Gastrocnemius medialis (tissue), 4 donors: ENCODE measurements at regions not wholly inside any gene's neighbourhood (a gene's known extent, or its start where the extent isn't known, plus 50 kb on each side); places are given as distances from the start of the nearest gene placed in this dataset.

Experiments used
- POLR2A ChIP-seq, 2 donors: fragments of 450-650 bp; IDR thresholded peaks; one replicate each; pipeline ENCODE4 v1.6.1; 2017; ENCODE audit warnings: antibody characterized with exemption in 2 of 2, mild to moderate bottlenecking in 2 of 2, moderate library complexity in 2 of 2
- TF ChIP-seq, protein P1 (sequence below), 5 experiments: fragments of 450-650 bp in 3 of 5; fragments of 200-600 bp in 2 of 5; sonication (generic) in 2 of 5; IDR thresholded peaks in 4 of 5; conservative IDR thresholded peaks in 1 of 5; 1 replicate in 4 of 5; 2 replicates in 1 of 5; pipeline ENCODE4 v1.5.1; 2016 to 2019; ENCODE audit warnings: antibody characterized with exemption in 5 of 5, mild to moderate bottlenecking in 3 of 5, moderate library complexity in 3 of 5

DNA sequence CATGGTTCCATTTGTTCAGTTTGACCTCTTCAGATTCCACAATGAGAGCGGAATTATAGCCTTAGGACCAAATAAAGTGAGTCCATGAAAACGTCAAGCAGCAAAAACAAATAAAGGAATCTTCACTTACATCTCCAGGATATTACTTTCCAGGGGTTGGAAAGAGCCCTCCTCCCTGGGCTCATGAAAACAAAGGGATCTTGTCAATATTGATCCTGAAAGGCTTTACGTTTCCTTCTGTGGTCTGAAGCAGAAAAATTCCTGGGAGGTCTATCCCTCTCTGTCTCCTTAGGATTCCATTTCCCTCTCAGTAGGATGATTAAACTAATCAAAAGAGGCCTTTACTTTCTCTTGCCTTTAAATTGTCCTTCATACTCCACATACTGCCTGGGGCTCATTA, 293.5 kb downstream of the GPAM start:
- TF ChIP-seq, protein P1, sequence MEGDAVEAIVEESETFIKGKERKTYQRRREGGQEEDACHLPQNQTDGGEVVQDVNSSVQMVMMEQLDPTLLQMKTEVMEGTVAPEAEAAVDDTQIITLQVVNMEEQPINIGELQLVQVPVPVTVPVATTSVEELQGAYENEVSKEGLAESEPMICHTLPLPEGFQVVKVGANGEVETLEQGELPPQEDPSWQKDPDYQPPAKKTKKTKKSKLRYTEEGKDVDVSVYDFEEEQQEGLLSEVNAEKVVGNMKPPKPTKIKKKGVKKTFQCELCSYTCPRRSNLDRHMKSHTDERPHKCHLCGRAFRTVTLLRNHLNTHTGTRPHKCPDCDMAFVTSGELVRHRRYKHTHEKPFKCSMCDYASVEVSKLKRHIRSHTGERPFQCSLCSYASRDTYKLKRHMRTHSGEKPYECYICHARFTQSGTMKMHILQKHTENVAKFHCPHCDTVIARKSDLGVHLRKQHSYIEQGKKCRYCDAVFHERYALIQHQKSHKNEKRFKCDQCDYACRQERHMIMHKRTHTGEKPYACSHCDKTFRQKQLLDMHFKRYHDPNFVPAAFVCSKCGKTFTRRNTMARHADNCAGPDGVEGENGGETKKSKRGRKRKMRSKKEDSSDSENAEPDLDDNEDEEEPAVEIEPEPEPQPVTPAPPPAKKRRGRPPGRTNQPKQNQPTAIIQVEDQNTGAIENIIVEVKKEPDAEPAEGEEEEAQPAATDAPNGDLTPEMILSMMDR (IDR thresholded peaks at IDR 0.05 in 4 of 5, conservative IDR thresholded peaks at IDR 0.05 in 1 of 5), result no peak
- no peak for TF ChIP-seq POLR2A (IDR thresholded peaks at IDR 0.05)
